Liver (tissue), 8 donors: ENCODE measurements at regions not wholly inside any gene's neighbourhood (a gene's known extent, or its start where the extent isn't known, plus 50 kb on each side); places are given as distances from the start of the nearest gene placed in this dataset.

Experiments
- DNase-seq: peaks from one replicate; pipeline ENCODE4 v3.0.0-alpha.2; 2017; ENCODE audit warnings: low spot score
- H3K27ac ChIP-seq, 2 donors: one replicate each; pipeline ENCODE4 v1.7.0; 2013; ENCODE audit warnings: inconsistent platforms in 2 of 2, low read length in 2 of 2, control low read depth in 1 of 2, low read depth in 1 of 2, mild to moderate bottlenecking in 1 of 2
- H3K27me3 ChIP-seq, 4 donors: one replicate each; pipeline versions ENCODE4 v1.6.1 to v1.7.0; 2013; ENCODE audit warnings: low read length in 3 of 4, inconsistent platforms in 1 of 4, mild to moderate bottlenecking in 1 of 4, moderate library complexity in 1 of 4; ENCODE audit not compliant: control insufficient read depth in 4 of 4, insufficient read depth in 4 of 4
- H3K36me3 ChIP-seq, 4 donors: one replicate each; pipeline versions ENCODE4 v1.6.1 to v1.7.0; 2013; ENCODE audit warnings: low read length in 3 of 4, mild to moderate bottlenecking in 3 of 4, low read depth in 1 of 4, moderate library complexity in 1 of 4; ENCODE audit not compliant: control insufficient read depth in 4 of 4, insufficient read depth in 3 of 4
- H3K4me1 ChIP-seq, 4 donors: one replicate each; pipeline versions ENCODE4 v1.6.1 to v1.7.0; 2013; ENCODE audit warnings: low read length in 3 of 4, mild to moderate bottlenecking in 3 of 4, moderate library complexity in 1 of 4; ENCODE audit not compliant: control insufficient read depth in 4 of 4, insufficient read depth in 4 of 4
- H3K4me3 ChIP-seq, 3 donors: one replicate each; pipeline versions ENCODE4 v1.6.1 to v1.7.0; 2013; ENCODE audit warnings: low read length in 3 of 3, control low read depth in 1 of 3, low read depth in 1 of 3, mild to moderate bottlenecking in 1 of 3
- H3K9ac ChIP-seq, 2 donors: one replicate each; pipeline ENCODE4 v1.7.0; 2013; ENCODE audit warnings: low read length in 2 of 2, mild to moderate bottlenecking in 2 of 2, moderate library complexity in 2 of 2, control low read depth in 1 of 2, low read depth in 1 of 2
- H3K9me3 ChIP-seq, 4 donors: one replicate each; pipeline versions ENCODE4 v1.6.1 to v1.7.0; 2013; ENCODE audit warnings: low read length in 3 of 4; ENCODE audit not compliant: control insufficient read depth in 4 of 4
- CTCF ChIP-seq: fragments of 150-350 bp; IDR thresholded peaks from 2 replicates; pipeline ENCODE4 v1.5.1; 2017; ENCODE audit warnings: improper control_type of control experiment, low read depth, low read length; ENCODE audit not compliant: missing input control
- EGR1 ChIP-seq, 2 donors: IDR thresholded peaks; 2 replicates each; pipeline ENCODE4 v1.6.1; 2016 to 2018; ENCODE audit warnings: antibody characterized with exemption in 2 of 2, low read depth in 2 of 2
- FOXA1 ChIP-seq: IDR thresholded peaks from 2 replicates; pipeline ENCODE4 v1.6.1; 2016; ENCODE audit warnings: antibody characterized with exemption
- HNF4A ChIP-seq, 2 donors: conservative IDR thresholded peaks; 2 replicates each; pipeline ENCODE4 v1.6.1; 2016; ENCODE audit warnings: antibody characterized with exemption in 2 of 2, mild to moderate bottlenecking in 2 of 2
- HNF4G ChIP-seq: IDR thresholded peaks from 2 replicates; pipeline ENCODE4 v1.6.1; 2016; ENCODE audit warnings: antibody characterized with exemption
- NR2F2 ChIP-seq: IDR thresholded peaks from 2 replicates; pipeline ENCODE4 v1.6.1; 2016; ENCODE audit warnings: antibody characterized with exemption
- ZBTB33 ChIP-seq: IDR thresholded peaks from 2 replicates; pipeline ENCODE4 v1.6.1; 2016; ENCODE audit warnings: antibody characterized with exemption
- WGBS: extraction: QIAGEN DNeasy Blood & Tissue Kit; methylation state at CpG from one replicate; pipeline ENCODE4 v1.1.7; 2013; 5-methylcytosine and 5-hydroxymethylcytosine counted together
- TF ChIP-seq, protein P1 (sequence below): IDR thresholded peaks from 2 replicates; pipeline ENCODE4 v1.6.1; 2016; ENCODE audit warnings: antibody characterized with exemption
- TF ChIP-seq, protein P2 (sequence below): IDR thresholded peaks from 2 replicates; pipeline ENCODE4 v1.6.1; 2016; ENCODE audit warnings: antibody characterized with exemption, mild to moderate bottlenecking
- donor health status: healthy.
- donor health status: healthy.
- donor health status: healthy.
- donor health status: healthy.
- donor health status: healthy.

DNA sequence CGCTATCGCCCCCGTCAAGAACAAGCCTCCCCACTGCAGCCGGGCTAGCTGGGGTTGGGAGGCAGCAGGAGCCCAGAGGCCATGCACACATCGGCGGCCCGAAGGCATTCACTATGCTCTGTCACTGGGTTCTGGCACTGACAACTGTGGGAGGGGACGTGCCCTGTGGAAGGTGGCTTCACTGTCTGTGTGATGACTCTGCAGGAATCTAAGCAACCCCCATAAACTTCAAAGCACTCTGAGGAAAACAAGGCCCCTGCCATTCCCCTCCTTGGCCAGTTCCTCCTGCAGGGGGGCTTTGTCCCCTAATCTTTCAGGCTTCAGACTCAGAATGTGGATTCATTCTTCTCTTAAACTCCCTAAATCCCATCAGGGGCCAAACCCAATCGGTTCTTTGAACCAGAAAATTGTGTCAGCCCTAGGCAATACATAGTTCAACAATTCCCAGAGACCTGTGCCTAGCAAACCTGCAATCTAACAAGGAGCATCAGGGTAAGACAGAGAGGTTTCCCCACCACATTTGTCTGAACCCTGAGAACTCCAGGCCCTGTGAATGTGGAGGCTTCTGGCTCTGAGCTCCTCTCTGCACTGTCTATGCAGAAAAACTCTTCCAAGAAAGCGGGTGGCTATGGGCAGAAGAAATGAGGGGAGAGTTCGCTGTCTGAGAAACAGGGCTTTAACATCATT, 1477.2 kb downstream of the TBC1D22A start:
- H3K36me3 ChIP-seq = no peaks in the 10 kb centered on the region
- peak; percentile 14 for DNase-seq
- TF ChIP-seq HNF4A (conservative IDR thresholded peaks at IDR 0.05) (no peak), HNF4G (no peak), NR2F2 (no peak), CTCF (no peak), FOXA1 (no peak)
- TF ChIP-seq, protein P1, sequence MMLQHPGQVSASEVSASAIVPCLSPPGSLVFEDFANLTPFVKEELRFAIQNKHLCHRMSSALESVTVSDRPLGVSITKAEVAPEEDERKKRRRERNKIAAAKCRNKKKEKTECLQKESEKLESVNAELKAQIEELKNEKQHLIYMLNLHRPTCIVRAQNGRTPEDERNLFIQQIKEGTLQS = no peak
- no peak overlapping the region for H3K4me3 ChIP-seq
- no peaks in the 10 kb centered on the region for H3K4me1 ChIP-seq
- H3K27me3 ChIP-seq = no peaks in the 10 kb centered on the region
- 34% methylated on average over 11 of the region's 11 CpGs for WGBS
- no peak overlapping the region for H3K9ac ChIP-seq
- H3K9me3 ChIP-seq = no peaks in the 10 kb centered on the region
- H3K27ac ChIP-seq = no peak overlapping the region

DNA sequence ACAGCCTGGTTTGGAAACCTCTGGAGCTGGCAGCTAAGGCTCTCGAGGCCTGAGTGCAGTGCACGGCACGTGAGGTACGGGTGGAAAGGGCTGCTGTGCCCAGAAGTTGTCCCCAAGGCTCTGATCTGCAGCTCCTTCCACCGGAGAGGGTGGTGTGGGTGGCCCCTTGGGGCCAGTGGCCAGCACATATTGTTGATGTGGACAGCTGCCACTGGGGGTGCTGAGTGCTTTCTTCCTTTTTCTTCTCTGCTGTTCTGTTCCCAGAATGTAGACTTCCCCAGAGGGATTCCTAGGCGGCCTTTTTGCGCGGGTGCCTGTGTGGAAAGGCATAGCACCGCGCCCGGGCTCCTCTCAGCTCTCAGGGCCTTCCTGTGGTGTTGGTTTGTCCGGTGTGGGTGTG, 1476.5 kb downstream of the TBC1D22A start:
- no peak overlapping the region for H3K27ac ChIP-seq
- H3K9me3 ChIP-seq = peaks cover 0 to 3% (median 1%) of the 10 kb centered on the region in 4 donors
- TF ChIP-seq EGR1 (IDR thresholded peaks at IDR 0.05; ENCODE audit: low read depth in 2 of 2) (no peak), ZBTB33 (no peak)
- TF ChIP-seq, protein P2, sequence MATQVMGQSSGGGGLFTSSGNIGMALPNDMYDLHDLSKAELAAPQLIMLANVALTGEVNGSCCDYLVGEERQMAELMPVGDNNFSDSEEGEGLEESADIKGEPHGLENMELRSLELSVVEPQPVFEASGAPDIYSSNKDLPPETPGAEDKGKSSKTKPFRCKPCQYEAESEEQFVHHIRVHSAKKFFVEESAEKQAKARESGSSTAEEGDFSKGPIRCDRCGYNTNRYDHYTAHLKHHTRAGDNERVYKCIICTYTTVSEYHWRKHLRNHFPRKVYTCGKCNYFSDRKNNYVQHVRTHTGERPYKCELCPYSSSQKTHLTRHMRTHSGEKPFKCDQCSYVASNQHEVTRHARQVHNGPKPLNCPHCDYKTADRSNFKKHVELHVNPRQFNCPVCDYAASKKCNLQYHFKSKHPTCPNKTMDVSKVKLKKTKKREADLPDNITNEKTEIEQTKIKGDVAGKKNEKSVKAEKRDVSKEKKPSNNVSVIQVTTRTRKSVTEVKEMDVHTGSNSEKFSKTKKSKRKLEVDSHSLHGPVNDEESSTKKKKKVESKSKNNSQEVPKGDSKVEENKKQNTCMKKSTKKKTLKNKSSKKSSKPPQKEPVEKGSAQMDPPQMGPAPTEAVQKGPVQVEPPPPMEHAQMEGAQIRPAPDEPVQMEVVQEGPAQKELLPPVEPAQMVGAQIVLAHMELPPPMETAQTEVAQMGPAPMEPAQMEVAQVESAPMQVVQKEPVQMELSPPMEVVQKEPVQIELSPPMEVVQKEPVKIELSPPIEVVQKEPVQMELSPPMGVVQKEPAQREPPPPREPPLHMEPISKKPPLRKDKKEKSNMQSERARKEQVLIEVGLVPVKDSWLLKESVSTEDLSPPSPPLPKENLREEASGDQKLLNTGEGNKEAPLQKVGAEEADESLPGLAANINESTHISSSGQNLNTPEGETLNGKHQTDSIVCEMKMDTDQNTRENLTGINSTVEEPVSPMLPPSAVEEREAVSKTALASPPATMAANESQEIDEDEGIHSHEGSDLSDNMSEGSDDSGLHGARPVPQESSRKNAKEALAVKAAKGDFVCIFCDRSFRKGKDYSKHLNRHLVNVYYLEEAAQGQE = no peak
- no peaks in the 10 kb centered on the region for H3K36me3 ChIP-seq
- no peaks in the 10 kb centered on the region for H3K4me1 ChIP-seq
- H3K27me3 ChIP-seq = no peaks in the 10 kb centered on the region
- WGBS = 63% methylated on average over 12 of the region's 12 CpGs
- no peak overlapping the region for H3K9ac ChIP-seq
- no peak for DNase-seq
- H3K4me3 ChIP-seq = no peak overlapping the region
